ENCODE measurements at regions not wholly inside any gene's neighbourhood (a gene's known extent, or its start where the extent isn't known, plus 50 kb on each side); places are given as distances from the start of the nearest gene placed in this dataset.

DNA sequence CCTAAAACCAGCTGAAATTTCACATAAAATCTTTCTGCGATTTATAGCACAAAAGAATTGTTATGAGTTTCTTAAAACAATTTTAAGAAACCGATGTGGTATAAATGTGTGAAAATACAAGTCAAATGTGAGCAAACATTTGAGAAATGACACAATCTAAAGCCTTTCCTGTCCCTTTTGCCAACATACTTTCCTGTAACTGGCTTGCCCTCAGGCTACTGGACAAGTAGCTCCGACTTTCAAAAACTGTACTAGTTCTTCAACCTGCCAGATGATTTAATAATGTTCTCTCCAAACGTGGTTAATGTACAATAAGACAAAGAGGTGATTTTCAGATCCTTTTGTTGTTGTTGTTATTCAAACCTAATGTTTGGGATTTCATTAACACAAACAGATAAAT lies 105.9 kb upstream of the ARHGEF26 start:
- no peak overlapping the region for H3K4me2 ChIP-seq (ENCODE audit: low read length)
- TF ChIP-seq, protein P1, sequence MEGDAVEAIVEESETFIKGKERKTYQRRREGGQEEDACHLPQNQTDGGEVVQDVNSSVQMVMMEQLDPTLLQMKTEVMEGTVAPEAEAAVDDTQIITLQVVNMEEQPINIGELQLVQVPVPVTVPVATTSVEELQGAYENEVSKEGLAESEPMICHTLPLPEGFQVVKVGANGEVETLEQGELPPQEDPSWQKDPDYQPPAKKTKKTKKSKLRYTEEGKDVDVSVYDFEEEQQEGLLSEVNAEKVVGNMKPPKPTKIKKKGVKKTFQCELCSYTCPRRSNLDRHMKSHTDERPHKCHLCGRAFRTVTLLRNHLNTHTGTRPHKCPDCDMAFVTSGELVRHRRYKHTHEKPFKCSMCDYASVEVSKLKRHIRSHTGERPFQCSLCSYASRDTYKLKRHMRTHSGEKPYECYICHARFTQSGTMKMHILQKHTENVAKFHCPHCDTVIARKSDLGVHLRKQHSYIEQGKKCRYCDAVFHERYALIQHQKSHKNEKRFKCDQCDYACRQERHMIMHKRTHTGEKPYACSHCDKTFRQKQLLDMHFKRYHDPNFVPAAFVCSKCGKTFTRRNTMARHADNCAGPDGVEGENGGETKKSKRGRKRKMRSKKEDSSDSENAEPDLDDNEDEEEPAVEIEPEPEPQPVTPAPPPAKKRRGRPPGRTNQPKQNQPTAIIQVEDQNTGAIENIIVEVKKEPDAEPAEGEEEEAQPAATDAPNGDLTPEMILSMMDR (IDR thresholded peaks at IDR 0.05), result no peak
- no peaks in the 10 kb centered on the region for H3K9me3 ChIP-seq (ENCODE audit: control insufficient read depth, low read length)
- H3K27ac ChIP-seq, result no peak overlapping the region
- H3K27me3 ChIP-seq (ENCODE audit: control insufficient read depth, insufficient read depth, low read length), result no peaks in the 10 kb centered on the region
- no peaks in the 10 kb centered on the region for H3K4me1 ChIP-seq
- H2AFZ ChIP-seq, result no peak overlapping the region
- H3K9ac ChIP-seq, result no peak overlapping the region
- no peak overlapping the region for H3K4me3 ChIP-seq (ENCODE audit: low read depth, low read length)
- no peaks in the 10 kb centered on the region for H3K36me3 ChIP-seq (ENCODE audit: control insufficient read depth, insufficient read depth, low read length)
- H3K79me2 ChIP-seq, result no peaks in the 10 kb centered on the region

DNA sequence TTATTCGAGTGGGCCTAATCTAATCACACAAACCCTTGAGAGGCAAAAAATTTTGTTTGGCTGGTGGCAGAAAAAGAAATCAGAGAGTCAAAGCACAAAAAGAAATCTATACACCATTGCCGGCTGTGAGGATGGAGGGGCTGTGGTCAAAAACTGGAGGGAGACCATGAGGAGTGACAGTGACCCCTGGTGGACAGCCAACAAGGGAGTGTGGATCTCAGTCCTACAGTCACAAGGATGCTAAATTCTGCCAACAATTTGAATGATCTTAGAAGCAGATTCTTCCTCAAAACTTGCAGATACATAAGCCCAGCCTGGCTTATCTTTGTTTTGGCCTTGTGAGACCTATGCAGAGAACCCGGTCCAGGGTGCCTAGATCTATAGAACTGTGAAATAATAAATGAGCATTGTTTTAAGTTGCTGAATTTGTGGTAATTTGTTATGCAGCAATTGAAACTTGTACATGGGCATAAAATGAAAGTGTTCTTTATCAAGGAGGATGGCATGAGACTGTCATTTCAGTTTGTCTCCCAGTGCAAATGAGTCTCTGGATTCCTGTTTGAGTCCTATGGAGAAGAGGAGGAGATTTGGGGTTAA lies 103.0 kb upstream of the ARHGEF26 start:
- no peaks in the 10 kb centered on the region for H3K27me3 ChIP-seq (ENCODE audit: control insufficient read depth, insufficient read depth, low read length)
- no peak overlapping the region for H2AFZ ChIP-seq
- no peaks in the 10 kb centered on the region for H3K4me1 ChIP-seq
- H3K4me3 ChIP-seq (ENCODE audit: low read depth, low read length), result no peak overlapping the region
- no peak overlapping the region for H3K27ac ChIP-seq
- H3K36me3 ChIP-seq (ENCODE audit: control insufficient read depth, insufficient read depth, low read length), result no peaks in the 10 kb centered on the region
- H3K4me2 ChIP-seq (ENCODE audit: low read length), result no peak overlapping the region
- TF ChIP-seq, protein P1 (IDR thresholded peaks at IDR 0.05), result no peak
- no peaks in the 10 kb centered on the region for H3K9me3 ChIP-seq (ENCODE audit: control insufficient read depth, low read length)
- H3K79me2 ChIP-seq, result no peaks in the 10 kb centered on the region
- no peak overlapping the region for H3K9ac ChIP-seq

DNA sequence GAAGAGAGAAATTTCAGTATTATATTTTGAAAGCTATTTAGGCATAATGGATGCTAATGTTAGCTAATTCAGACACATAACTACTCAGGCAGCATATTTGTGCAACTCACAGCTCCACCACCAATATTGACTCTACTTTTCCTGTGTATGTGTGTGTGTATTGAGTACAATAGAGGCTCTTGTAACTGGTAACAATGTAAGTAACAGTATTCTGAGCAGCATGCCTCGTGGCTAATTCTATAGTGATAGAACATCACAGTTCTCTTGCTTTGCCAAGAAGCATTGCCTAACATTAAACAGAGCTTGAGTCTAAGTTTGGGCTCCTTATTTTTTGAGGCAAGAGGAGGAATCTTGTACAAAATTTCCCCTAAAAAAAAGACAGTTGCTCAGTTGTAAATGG lies 98.6 kb upstream of the ARHGEF26 start:
- H3K4me1 ChIP-seq, result no peaks in the 10 kb centered on the region
- no peaks in the 10 kb centered on the region for H3K79me2 ChIP-seq
- H3K4me2 ChIP-seq (ENCODE audit: low read length), result no peak overlapping the region
- no peak overlapping the region for H3K9ac ChIP-seq
- no peaks in the 10 kb centered on the region for H3K36me3 ChIP-seq (ENCODE audit: control insufficient read depth, insufficient read depth, low read length)
- H3K27me3 ChIP-seq (ENCODE audit: control insufficient read depth, insufficient read depth, low read length), result no peaks in the 10 kb centered on the region
- no peak overlapping the region for H2AFZ ChIP-seq
- no peaks in the 10 kb centered on the region for H3K9me3 ChIP-seq (ENCODE audit: control insufficient read depth, low read length)
- TF ChIP-seq, protein P1 (IDR thresholded peaks at IDR 0.05), result no peak
- no peak overlapping the region for H3K4me3 ChIP-seq (ENCODE audit: low read depth, low read length)
- no peak overlapping the region for H3K27ac ChIP-seq

DNA sequence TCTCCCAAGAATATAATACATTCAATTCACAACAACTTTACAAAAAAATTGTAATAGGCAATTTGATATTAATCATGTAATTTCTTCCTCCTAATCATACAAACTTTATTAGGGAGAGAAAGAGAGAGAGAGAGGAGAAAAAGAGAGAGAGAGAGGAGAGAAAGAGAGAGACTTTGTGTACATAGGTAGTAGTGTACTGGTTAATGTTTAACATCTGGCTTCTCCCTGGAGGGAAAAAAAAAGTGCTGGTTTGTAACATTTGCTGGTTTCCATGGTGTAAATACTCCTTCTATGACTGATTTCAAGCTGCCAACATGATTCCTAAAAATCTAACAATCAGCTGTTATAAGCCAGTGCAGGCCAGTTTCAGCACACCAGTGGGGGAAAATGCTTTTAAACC lies 98.0 kb upstream of the ARHGEF26 start:
- Histone ChIP-seq H3K27me3 (ENCODE audit: control insufficient read depth, insufficient read depth, low read length) (no peaks in the 10 kb centered on the region), H2AFZ (no peak overlapping the region), H3K9me3 (ENCODE audit: control insufficient read depth, low read length) (no peaks in the 10 kb centered on the region), H3K4me2 (ENCODE audit: low read length) (no peak overlapping the region), H3K4me1 (no peaks in the 10 kb centered on the region), H3K36me3 (ENCODE audit: control insufficient read depth, insufficient read depth, low read length) (no peaks in the 10 kb centered on the region), H3K27ac (no peak overlapping the region), H3K4me3 (ENCODE audit: low read depth, low read length) (no peak overlapping the region), H3K9ac (no peak overlapping the region), H3K79me2 (no peaks in the 10 kb centered on the region)
- TF ChIP-seq, protein P1 (IDR thresholded peaks at IDR 0.05), result no peak

DNA sequence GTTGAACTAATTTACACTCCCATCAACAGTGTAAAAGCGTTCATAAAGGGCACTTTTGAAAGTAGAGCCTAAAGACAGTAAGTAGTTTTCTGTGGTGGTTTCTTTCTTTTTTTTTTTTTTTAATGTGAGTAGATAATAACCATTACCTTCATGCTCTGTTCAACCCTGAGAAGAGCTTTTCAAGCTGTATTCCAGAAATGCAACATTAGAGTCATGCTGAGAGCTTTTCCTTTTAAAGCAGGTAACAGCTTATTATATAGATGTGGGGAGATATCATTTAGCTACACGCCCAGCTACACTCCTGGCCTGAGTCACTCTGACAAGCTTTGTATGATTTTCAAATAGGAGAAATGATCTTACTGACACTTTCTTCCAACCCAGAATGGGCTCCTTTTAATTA lies 96.2 kb upstream of the ARHGEF26 start:
- TF ChIP-seq, protein P1 (IDR thresholded peaks at IDR 0.05), result no peak
- no peaks in the 10 kb centered on the region for H3K79me2 ChIP-seq

More for the DNA sequence above, 96.2 kb upstream of the ARHGEF26 start:
- H2AFZ ChIP-seq, result no peak overlapping the region
- no peak overlapping the region for H3K4me2 ChIP-seq (ENCODE audit: low read length)
- H3K9ac ChIP-seq, result no peak overlapping the region
- no peaks in the 10 kb centered on the region for H3K27me3 ChIP-seq (ENCODE audit: control insufficient read depth, insufficient read depth, low read length)
- no peaks in the 10 kb centered on the region for H3K9me3 ChIP-seq (ENCODE audit: control insufficient read depth, low read length)
- no peaks in the 10 kb centered on the region for H3K4me1 ChIP-seq
- H3K27ac ChIP-seq, result no peak overlapping the region
- no peaks in the 10 kb centered on the region for H3K36me3 ChIP-seq (ENCODE audit: control insufficient read depth, insufficient read depth, low read length)
- no peak overlapping the region for H3K4me3 ChIP-seq (ENCODE audit: low read depth, low read length)

Data from parathyroid adenoma (tissue), 2 donors.